ENCODE measurements at regions not wholly inside any gene's neighbourhood (a gene's known extent, or its start where the extent isn't known, plus 50 kb on each side); places are given as distances from the start of the nearest gene placed in this dataset.

- Histone ChIP-seq H3K9me3 (no peaks in the 10 kb centered on the region), H3K4me3 (no peak overlapping the region), H3K27ac (no peak overlapping the region), H3K9ac (ENCODE audit: low read depth in 2 of 2, low read length in 2 of 2) (no peak overlapping the region), H3K4me1 (no peaks in the 10 kb centered on the region), H3K36me3 (no peaks in the 10 kb centered on the region), H3K27me3 (no peaks in the 10 kb centered on the region)
- DNase-seq = no peak
- no peak for TF ChIP-seq CTCF (IDR thresholded peaks at IDR 0.05)
- intact Hi-C loops (cut with DNase I) = no loop called here
These were observed 76.6 kb upstream of the PRLR start for GRCh38 chr5:35306716-35307365.

- no peak for DNase-seq
- H3K4me1 ChIP-seq = no peaks in the 10 kb centered on the region
- intact Hi-C loops (cut with DNase I) = no loop called here
- H3K27me3 ChIP-seq = no peaks in the 10 kb centered on the region
- no peak overlapping the region for H3K9ac ChIP-seq (ENCODE audit: low read depth in 2 of 2, low read length in 2 of 2)
- H3K36me3 ChIP-seq = no peaks in the 10 kb centered on the region
- no peak overlapping the region for H3K4me3 ChIP-seq
- TF ChIP-seq CTCF (IDR thresholded peaks at IDR 0.05) = no peak
- no peaks in the 10 kb centered on the region for H3K9me3 ChIP-seq
- H3K27ac ChIP-seq = no peak overlapping the region
These were observed 75.2 kb upstream of the PRLR start for GRCh38 chr5:35305336-35306020.

- TF ChIP-seq CTCF (IDR thresholded peaks at IDR 0.05) = no peak
- DNase-seq = no peak
- no peaks in the 10 kb centered on the region for H3K27me3 ChIP-seq
- H3K9ac ChIP-seq (ENCODE audit: low read depth in 2 of 2, low read length in 2 of 2) = no peak overlapping the region
- intact Hi-C loops (cut with DNase I) = no loop called here
- no peak overlapping the region for H3K27ac ChIP-seq
- H3K4me1 ChIP-seq = no peaks in the 10 kb centered on the region
- no peaks in the 10 kb centered on the region for H3K9me3 ChIP-seq
- H3K36me3 ChIP-seq = no peaks in the 10 kb centered on the region
- no peak overlapping the region for H3K4me3 ChIP-seq
These were observed 74.0 kb upstream of the PRLR start for GRCh38 chr5:35304291-35304690.

- H3K36me3 ChIP-seq = no peaks in the 10 kb centered on the region
- H3K4me3 ChIP-seq = no peak overlapping the region
- H3K27me3 ChIP-seq = no peaks in the 10 kb centered on the region
- TF ChIP-seq CTCF (IDR thresholded peaks at IDR 0.05) = no peak
- no peak overlapping the region for H3K9ac ChIP-seq (ENCODE audit: low read depth in 2 of 2, low read length in 2 of 2)
- H3K9me3 ChIP-seq = no peaks in the 10 kb centered on the region
- DNase-seq = no peak
- intact Hi-C loops (cut with DNase I) = no loop called here
- no peaks in the 10 kb centered on the region for H3K4me1 ChIP-seq
- no peak overlapping the region for H3K27ac ChIP-seq
These were observed 72.9 kb upstream of the PRLR start for GRCh38 chr5:35303152-35303551.

GRCh38 chr5:35302544-35302943 is 72.3 kb upstream of the PRLR start:
- intact Hi-C loops (cut with DNase I) = no loop called here
- no peak for DNase-seq
- H3K27ac ChIP-seq = no peak overlapping the region

More at GRCh38 chr5:35302544-35302943, 72.3 kb upstream of the PRLR start:
- no peak for TF ChIP-seq CTCF (IDR thresholded peaks at IDR 0.05)
- H3K9ac ChIP-seq (ENCODE audit: low read depth in 2 of 2, low read length in 2 of 2) = no peak overlapping the region
- H3K9me3 ChIP-seq = no peaks in the 10 kb centered on the region
- H3K36me3 ChIP-seq = no peaks in the 10 kb centered on the region
- H3K4me3 ChIP-seq = no peak overlapping the region
- no peaks in the 10 kb centered on the region for H3K27me3 ChIP-seq
- H3K4me1 ChIP-seq = no peaks in the 10 kb centered on the region

Measured in colonic mucosa (tissue), 4 donors.